ENCODE measurements at regions not wholly inside any gene's neighbourhood (a gene's known extent, or its start where the extent isn't known, plus 50 kb on each side); places are given as distances from the start of the nearest gene placed in this dataset.

DNA sequence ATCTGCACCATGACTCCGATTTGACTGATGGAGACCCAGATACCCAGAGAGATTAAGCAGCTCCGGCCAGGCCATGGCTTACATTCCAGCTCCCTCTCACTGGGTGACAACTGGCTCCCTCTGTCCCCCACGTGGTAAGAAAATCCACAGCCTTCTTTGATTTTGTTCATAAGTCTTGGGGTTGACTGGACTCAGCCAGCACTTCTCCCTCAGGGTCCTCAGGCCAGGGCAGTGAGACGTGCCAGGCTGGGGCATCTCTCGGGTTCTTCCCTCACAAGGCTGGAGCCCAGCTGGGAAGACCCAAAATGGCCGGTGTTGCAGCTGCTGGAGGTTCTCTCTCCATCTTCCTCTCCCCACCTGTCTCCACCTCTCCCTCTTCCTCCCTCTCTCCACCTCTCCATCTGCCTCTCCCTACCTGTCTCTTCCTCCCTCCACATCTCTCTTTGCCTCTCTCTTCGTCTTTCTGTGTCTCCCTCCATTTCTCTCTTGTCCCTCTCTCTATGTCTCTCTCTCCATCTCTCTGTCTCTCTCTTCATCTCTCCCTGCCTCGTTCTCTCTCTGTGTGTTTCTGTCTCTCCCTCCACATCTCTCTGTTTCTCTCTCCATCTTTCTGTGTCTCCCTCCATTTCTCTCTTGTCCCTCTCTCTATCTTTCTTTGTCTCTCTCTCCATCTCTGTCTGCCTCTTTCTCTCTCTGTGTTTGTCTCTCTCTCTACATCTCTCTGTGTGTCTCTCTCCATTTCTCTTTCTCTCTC, 105.3 kb downstream of the FOXL1 start:
- no peak for DNase-seq (ENCODE audit: low read depth)

DNA sequence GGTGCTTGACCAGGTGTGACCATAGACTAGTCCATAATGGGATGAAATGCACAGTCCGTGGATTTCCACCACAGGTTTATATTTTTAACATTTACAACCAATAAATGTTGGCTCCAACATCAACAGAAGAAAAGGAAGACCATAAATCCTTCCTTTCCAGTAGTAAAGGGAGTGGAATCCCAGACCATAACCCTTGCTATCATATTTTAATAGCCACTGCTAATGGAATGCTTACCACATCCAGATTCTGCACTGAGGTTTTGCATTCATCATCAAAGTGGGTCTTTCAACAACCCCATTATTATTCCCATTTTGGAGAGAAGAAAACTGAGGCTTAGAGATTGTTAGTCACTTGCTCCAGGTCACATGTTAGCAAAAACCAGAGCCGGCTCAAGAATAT, 106.7 kb downstream of the FOXL1 start:
- no peak for DNase-seq (ENCODE audit: low read depth)

DNA sequence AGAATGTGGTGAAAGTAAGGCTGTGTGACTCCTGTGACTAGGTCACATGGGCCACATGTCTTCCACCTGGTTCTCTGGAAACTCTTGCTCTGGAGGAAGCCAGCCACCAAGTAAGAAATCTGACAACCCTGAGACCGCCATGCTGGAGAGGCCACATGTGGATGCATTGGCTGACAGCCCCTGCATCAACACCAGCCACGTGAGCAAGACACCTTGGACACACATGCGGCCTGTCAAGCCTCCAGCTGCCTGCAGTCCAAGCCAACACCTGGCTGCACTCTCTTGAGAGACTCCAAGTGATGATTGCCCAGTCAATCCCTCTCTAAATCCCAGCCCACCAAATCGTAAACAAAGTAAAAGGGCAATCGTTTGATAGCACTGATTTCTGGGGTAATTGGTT, 112.6 kb downstream of the FOXL1 start:
- DNase-seq (ENCODE audit: low read depth), result no peak

DNA sequence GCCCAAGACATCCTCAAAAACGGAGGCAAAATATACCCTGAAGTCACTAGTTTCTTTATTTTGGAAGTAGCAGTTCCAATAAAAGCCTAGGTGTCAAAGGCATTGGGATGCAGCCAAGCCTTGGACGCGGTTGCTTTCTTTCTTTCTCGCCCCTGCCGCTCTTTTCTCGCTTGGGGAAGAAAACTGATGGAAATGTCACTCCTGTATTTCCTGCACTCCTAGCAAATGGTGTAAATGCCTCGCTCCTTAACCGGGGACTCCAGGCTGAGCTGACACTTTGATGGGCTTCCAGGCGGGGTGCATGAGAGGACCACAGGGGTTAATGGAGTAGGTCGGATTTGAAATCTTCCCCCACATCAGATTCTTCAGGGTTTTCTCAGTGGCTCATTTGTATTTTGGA, 114.1 kb downstream of the FOXL1 start:
- no peak for DNase-seq (ENCODE audit: low read depth)

DNA sequence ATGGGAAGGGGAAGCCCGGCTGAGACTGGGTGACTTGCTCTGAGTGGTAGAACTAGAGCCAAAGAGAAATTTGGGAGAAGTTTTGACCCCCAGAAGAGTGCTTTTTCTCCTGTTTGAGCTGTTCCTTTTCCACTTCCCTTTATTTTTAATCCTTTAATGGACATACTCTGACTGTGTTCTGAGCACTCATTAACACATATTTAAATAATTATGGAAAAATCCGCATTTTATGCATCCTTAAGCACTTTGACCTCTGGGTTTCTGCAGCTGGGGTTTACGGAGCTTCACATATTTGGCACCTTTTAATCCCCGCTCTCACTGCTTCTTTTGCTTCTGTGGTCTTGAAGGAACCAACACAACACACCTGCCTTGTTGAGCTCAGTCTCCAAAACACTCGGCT, 114.7 kb downstream of the FOXL1 start:
- no peak for DNase-seq (ENCODE audit: low read depth)

DNA sequence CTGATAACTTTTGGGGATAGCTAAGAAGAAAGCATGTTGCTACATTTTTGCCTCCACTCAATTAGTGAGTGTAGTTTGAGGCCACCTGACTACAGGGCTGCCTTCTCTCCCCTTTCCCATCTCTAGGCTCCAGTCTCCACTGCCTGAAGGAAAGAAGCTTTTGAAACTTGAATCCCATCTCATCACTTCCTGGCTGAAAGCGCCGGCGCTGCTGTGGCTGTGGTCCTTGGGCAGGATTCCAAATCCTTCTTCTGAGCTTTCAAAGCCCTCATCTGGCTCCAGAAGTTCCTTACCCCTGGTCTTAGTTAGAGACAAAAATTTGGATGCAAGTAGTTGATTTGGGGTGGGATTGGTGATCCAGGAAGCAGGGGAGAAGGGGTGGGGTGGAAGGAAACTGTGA, 119.4 kb downstream of the FOXL1 start:
- DNase-seq (ENCODE audit: low read depth), result no peak

DNA sequence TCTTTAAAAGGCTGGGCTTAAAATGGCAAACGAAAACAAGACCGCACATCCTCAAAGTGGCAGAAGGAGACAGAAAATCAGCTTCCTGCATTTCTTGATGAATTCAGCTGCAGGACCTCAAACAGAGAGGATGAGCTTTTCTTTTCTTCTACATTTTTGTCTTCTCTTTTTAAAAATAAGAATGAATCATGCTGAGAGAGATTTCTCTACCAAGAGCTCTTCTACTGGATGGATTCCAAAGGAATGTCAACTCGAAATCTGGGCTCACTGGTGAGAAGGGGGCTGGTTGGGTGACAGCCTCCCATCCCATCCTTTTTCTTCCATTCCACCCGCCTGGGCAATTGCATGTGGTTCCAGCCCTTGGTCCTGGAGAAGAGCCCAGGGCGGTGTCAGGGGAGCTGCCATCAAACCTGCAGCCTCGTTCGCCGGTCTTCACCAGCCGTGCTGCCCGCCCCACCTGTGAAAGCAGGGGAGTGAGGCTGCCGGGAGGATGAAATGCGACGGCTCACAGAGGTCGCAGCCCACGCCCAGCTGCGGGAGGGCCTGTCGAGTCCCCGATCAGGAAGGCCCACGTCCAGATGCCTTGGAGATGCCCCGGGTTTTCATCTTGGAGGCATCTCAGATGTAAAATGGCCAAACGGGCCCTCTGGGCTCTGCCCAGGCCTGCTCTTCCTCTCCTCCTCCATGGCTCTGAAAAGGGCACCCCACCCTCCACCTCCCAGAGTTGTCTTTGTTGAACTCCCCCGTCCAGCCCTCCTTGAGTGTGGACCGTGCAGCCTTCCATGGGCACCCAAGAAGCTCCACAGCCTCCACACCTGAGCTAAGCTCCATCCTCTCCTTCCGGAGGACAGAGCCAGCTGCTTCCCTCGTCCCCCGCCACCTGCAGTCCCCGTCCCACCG, 121.9 kb downstream of the FOXL1 start:
- DNase-seq (ENCODE audit: low read depth), result no peak

DNA sequence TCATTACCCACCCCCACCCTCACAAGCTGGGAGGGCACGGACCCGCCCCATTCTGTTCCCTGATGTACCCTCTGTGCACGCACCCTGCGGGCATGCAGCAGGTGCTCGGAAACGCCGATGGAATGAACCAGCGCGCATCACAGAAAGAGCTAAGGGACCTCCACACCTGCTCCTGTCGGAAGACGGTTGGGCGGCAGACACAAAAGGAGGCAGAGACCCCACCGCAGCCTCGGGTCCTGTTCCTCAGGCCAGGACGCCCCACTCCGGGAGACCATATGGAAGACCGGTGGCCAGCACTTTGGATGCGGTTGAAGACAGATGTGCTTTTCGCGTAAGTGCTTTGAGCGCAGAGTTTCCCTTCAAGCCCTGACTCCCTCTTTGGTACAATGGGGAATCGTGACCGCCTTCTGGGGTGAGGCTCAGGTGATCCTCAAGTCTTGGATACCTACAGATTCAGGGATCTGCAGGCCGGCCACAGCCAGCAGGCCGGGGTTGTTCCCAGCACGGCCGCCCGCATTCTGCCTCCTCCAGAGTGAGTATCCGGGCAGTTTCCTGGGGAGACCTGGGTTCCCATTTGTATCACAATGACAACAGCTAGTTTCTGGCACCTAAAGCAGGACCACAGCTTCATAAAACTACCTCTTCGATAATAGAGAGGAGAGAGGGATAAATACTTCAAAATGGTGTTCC, 123.1 kb downstream of the FOXL1 start:
- DNase-seq (ENCODE audit: low read depth), result no peak

DNA sequence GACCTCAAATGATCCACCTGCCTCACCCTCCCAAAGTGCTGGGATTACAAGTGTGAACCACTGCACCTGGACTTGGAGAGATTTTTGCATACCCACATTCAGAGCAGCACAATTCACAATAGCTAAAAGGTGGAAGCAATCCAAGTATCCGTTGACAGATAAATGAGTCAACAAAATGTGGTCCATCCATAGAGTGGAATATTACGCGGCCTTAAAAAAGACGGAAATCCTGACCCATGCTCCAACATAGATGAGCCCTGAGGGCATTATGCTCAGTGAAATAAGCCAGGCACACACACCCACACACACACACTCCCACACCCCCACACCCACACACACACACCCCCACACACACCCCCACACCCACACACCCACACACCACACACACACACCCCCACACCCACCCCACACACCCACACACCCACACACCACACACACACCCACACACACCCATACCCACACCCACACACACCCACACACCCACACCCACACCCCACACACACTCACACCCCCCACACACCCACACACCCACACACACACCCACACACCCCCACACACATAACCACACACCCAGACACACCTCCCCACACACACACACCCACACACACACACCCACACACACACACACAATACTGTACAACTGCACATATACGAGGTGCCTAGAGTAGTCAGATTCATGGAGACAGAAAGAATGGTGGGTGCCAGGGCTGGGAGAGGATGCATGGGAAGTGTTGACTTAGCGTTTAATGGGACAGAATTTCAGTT, 124.7 kb downstream of the FOXL1 start:
- no peak for DNase-seq (ENCODE audit: low read depth)

DNA sequence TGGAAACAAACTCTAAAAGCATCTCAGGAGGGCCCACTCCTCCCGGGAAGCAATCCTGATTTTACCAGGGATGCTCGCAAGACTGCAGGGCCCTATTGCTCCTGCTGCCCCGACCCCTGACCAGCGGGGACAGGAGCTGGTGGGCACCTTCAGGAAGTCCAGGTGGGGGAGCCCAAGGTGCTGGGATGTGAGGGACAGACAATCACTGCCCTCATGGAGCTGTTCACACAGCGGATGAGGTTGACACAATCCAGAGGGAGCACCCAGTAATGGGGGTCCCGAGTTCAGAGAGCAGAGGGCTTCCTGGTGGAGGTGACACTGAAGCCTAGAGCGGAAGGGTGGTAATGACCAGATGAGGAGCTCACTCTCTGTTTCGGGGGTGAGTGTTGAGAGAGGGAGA, 126.2 kb downstream of the FOXL1 start:
- DNase-seq (ENCODE audit: low read depth), result no peak

DNA sequence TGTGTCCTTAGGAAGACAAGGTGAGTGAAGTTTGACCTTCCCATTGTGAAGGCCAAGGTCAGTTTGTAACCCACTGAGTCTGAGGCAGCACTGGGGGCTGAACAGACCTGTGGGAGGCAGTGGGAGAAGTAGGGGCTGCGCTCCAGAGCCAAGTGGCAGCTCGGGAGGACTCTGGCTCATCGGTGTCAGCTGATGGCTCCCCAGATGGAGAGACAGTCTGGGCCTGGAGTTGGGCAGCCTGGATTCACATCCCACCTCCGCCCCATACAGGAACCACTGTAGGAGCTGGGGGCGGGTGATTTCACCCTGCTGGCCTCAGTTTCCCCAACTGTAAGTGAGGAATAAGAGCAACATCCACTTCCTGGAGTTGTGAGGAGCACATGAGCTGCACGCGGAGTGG, 128.4 kb downstream of the FOXL1 start:
- no peak for DNase-seq (ENCODE audit: low read depth)

DNA sequence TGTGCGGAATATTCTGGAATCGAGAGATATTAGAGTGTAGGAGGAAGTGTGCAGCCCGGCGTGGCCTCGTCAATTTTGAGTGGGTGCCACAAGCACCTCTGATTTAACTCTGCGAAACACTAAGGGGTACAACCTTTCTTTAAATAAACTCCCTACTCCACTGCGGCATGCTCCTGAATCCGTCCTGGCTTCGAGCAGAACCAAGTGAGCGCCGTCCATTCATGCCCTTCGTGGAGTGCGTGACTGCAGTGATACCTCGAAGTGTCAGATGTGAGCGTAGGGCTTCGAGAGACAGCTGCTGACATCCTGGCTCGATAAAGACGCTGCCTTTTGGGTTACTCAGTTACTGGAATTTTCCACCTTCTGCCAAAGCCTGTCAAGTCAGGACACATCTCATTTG, 128.8 kb downstream of the FOXL1 start:
- DNase-seq (ENCODE audit: low read depth), result no peak

DNA sequence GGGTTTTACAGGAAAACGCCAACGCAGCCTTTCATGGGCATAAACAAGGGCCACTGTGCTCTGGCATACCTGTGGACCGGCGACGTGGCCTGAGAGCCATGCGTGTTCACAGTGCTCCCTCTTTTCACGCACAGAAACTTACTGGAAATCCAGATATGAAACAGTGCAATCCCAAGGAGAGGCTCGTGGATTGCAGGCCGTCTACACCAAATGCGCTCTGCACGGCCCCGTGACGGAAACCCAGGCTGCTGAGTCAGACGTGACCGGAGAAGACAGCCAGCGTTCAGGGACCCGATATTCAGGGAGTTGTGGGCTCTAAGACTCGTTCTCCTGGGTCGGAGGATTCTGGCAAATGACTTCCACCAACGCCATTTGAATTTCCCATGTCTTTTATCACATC, 129.2 kb downstream of the FOXL1 start:
- DNase-seq (ENCODE audit: low read depth), result no peak

DNA sequence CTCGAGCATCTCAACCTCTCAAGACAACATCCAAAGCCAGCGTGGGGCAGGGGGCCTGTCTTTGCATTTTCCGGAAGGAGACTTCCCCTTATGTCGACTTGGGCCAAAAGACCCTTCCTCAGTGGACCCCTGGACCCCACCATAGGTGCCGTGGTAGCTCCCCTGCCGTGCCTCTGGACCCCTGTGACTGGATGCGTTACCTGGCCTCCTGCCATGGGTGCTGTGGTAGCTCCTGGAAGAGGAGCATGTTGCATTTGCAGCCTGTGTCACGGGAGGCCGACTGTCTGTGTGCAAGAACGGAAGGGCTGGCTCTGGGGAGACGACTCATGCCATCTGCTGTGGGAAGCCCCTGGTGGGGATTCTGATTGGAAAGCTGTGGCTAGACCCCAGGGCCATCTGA, 130.1 kb downstream of the FOXL1 start:
- DNase-seq (ENCODE audit: low read depth), result no peak

DNA sequence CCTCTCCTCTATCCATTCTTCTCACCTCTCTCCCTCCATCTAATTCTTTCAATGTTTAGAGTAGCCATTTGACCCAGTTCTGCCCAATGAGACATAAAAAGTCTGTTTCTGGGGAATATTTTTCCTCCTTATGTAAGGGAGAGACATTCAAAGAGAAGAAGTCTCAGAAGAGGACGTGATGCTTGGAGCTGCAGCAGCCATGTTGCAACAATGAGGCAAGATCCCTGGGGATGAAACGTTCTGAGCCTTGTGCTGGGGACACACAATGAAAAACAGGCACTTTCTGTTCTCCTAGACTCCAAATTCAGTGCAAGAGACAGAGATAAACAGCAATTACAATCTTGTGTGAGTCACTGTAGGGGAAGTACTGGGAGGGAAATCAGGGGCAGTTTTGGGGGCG, 130.8 kb downstream of the FOXL1 start:
- DNase-seq (ENCODE audit: low read depth), result no peak

DNA sequence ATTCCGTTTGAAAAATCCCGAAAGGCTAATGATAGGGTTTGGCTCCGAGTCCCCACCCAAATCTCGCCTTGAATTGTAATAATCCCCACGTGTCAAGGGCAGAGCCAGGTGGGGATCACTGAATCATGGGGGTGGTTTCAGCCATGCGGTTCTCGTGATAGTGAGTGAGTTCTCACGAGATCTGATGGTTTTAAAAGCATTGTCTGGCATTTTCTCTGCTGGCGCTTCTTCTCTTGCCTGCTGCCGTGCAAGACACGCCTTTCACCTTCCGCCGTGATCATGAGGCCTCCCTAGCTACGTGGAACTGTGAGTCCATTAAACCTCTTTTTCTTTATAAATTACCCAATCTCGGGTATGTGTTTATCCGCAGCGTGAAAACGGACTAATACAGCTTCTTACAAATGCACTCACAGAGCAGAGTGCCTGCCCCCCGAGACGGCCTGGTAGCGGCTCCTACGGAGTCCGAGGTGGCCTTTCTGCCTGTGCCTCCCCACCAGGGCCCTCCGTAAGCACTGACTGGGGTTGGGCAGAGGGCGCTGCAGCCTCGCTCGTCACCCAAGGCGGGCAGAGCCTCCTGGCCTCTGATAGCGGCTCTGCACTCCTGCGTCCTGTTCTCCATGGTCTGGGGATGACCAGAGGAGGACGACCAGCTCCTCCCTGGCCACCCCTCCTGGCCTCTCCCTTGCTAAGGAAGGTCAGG, 131.7 kb downstream of the FOXL1 start:
- no peak for DNase-seq (ENCODE audit: low read depth)

DNA sequence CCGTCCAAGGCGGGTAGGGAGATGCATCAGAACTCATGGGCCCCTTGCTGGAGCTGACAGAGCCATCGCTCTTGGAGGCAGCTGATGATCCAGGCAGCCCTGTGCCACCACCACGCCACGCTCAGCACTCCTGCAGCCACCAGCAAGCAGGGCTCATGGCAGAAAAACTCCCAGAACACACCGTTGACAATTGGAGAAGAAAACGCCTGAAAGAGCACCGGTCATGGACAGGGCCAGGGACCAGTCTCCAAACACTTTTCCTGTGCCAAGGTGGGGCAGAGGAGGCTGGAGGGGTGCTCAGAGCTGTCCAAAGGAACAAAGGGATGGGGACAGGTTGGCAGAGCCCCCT, 132.2 kb downstream of the FOXL1 start:
- no peak for DNase-seq (ENCODE audit: low read depth)

DNA sequence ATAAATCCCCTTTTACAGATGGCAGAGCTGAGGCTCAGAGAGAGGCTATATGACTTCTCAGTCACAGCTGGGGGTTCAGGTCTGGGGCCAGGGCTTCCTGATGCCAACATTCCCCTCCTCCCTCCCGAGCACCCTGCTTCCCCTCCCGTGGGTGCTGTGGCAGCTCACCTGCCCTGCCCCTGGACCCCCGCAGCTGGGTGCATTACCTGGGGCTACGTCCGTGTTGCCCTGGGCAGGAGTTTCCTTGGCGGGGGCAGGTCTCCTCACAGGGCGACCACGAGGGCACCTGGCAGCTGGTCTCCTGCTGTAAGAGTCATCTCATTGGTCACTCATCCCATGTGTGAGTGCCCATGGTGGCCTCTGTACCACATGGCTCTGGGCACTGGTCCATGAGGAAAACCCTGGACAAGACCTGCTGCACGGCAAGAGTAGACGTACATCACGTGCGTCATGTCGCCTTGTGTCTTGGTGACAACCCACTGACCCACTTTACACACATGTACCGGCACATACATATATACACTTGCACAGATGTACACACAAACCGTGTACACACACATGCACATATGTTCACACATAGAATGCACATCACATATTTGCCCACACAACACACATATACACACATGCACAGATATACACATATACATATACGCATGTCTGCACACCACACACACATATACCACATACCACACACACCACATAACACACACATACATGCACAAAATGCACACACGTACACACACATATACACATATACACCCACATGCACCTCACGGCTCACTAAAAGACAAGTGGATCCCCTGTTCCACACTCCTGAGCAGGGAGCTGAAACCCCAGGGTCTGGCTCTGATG, 134.0 kb downstream of the FOXL1 start:
- DNase-seq (ENCODE audit: low read depth), result no peak

DNA sequence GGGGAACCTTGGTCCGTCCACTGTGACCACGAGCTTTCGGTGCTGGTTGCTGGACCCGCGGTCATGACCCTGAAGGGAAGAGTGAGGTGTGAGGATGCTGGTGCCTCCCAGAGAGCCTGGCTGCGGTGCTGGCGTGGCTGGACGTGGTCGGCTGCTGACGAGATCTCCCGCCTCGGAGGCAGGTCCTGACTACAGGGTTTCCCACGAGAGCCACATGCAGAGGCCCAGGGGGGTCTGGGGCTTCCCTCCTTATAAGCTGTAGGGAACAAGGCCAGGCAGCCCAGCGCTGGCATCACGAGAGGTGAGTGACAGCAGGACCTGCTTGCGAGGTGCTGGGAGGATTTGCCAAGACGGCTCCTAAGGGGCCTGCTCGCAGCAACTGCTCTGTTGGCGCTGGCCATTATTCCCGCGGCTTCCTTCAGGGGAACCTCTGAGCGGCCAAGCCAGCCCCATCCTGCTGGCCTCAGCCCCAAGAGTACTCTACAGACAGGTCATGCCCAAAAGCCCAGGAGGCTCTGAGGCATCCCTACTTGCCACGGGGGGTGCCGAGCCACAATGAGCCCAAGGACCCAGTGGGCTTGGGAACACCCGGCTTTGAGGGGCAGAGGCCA, 134.8 kb downstream of the FOXL1 start:
- no peak for DNase-seq (ENCODE audit: low read depth)

DNA sequence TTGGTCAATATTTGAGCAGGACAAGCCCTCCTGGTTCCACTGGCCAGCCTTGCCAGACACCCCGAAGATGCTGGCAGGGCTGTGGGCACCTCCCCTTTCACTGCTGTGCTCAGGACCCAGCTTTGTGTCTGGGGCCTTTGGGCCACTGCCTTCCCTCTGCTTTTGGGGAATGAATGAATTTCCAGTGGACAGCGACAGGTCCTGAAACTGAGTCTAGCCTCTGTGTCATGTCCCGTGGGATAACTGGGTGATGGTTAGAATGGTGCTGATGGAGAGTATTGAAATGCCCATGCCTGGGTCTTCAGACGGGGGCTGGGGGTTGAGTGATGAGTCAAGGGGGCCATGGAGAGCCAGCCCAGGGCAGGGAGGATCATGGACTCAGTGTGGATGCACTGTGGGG, 135.8 kb downstream of the FOXL1 start:
- DNase-seq (ENCODE audit: low read depth), result no peak
